CD4-positive, alpha-beta T cell (primary cell): ENCODE measurements at regions not wholly inside any gene's neighbourhood (a gene's known extent, or its start where the extent isn't known, plus 50 kb on each side); places are given as distances from the start of the nearest gene placed in this dataset.

Source experiments
- ATAC-seq: fragments of 200-7000 bp; cut with Tn5 transposase; one replicate; pipeline ENCODE4 v1.10.0; 2022; ENCODE audit warnings: mild to moderate bottlenecking; ENCODE audit not compliant: poor library complexity
- CTCF ChIA-PET: fragments of 350-600 bp; sonication (Branson Sonifier 250); formaldehyde crosslinking; loops from one replicate; lab custom pipeline; 2021; ENCODE audit warnings: antibody characterized with exemption, inconsistent platforms; lab: Charles Lee
- POLR2A ChIA-PET: fragments of 350-600 bp; sonication (Branson Sonifier 250); formaldehyde crosslinking; loops from one replicate; lab custom pipeline; 2021; ENCODE audit warnings: antibody characterized with exemption, inconsistent platforms; lab: Charles Lee
- DNase-seq, 14 experiments: peaks; one replicate each; pipeline ENCODE4 v3.0.0-alpha.2; 2013 to 2020; ENCODE audit warnings: mixed read lengths in 2 of 14
- H3K27ac ChIP-seq, 2 donors: one replicate each; pipeline versions ENCODE4 v1.5.1 to v1.7.0; 2013; ENCODE audit warnings: low read length in 2 of 2, low read depth in 1 of 2, mild to moderate bottlenecking in 1 of 2
- H3K27me3 ChIP-seq, 2 experiments: 1 replicate in 1 of 2; 2 replicates in 1 of 2; pipeline versions ENCODE4 v1.6.1 to v1.7.0; 2013; ENCODE audit warnings: low read length in 2 of 2, control low read depth in 1 of 2, mild to moderate bottlenecking in 1 of 2, moderate library complexity in 1 of 2; ENCODE audit not compliant: insufficient read depth in 2 of 2, control insufficient read depth in 1 of 2
- H3K36me3 ChIP-seq: one replicate; pipeline ENCODE4 v1.6.1; 2013; ENCODE audit warnings: low read length, control low read depth; ENCODE audit not compliant: insufficient read depth
- H3K4me1 ChIP-seq: one replicate; pipeline ENCODE4 v1.6.1; 2013; ENCODE audit warnings: low read length, control low read depth; ENCODE audit not compliant: insufficient read depth
- H3K4me3 ChIP-seq: one replicate; pipeline ENCODE4 v1.5.1; 2013; ENCODE audit warnings: mild to moderate bottlenecking, low read length, moderate library complexity
- H3K9me3 ChIP-seq, 2 experiments: 1 replicate in 1 of 2; 2 replicates in 1 of 2; pipeline versions ENCODE4 v1.6.1 to v1.7.0; 2013; ENCODE audit warnings: low read length in 2 of 2, mild to moderate bottlenecking in 2 of 2, control low read depth in 1 of 2, moderate library complexity in 1 of 2; ENCODE audit not compliant: control insufficient read depth in 1 of 2, insufficient read depth in 1 of 2
- H3K27ac Mint-ChIP-seq: one replicate; pipeline ENCODE4 v1.8.0; 2020; ENCODE audit warnings: mixed read lengths
- H3K27me3 Mint-ChIP-seq: one replicate; pipeline ENCODE4 v1.8.0; 2021; ENCODE audit warnings: mixed read lengths
- H3K36me3 Mint-ChIP-seq: one replicate; pipeline ENCODE4 v1.8.0; 2021; ENCODE audit warnings: low read depth, mixed read lengths
- H3K4me1 Mint-ChIP-seq: one replicate; pipeline ENCODE4 v1.8.0; 2021; ENCODE audit warnings: low read depth, mixed read lengths
- H3K4me3 Mint-ChIP-seq: one replicate; pipeline ENCODE4 v1.8.0; 2020; ENCODE audit warnings: mild to moderate bottlenecking, mixed read lengths
- H3K9me3 Mint-ChIP-seq: one replicate; pipeline ENCODE4 v1.8.0; 2020; ENCODE audit warnings: mixed read lengths
- CTCF ChIP-seq: fragments of 200-600 bp; IDR thresholded peaks from one replicate; pipeline ENCODE4 v1.8.0; 2022; ENCODE audit warnings: antibody characterized with exemption, mild to moderate bottlenecking
- intact Hi-C, 2 experiments: fragments of 100-400 bp; cut with DNase I in 1 of 2; cut with micrococcal nuclease in 1 of 2; formaldehyde crosslinking; loops; one replicate each; pipeline versions ENCODE4 v1.15.1 to v1.9.0; 2023 to 2025; cut with DNase I, micrococcal nuclease

GRCh38 chr12:112591488-112591887 is 172.7 kb downstream of the PTPN11 start:
- ChIA-PET POLR2A (no interaction called here), CTCF (no interaction called here)
- peaks cover 3% of the 10 kb centered on the region for H3K9me3 Mint-ChIP-seq
- H3K27ac Mint-ChIP-seq: no peak overlapping the region
- no peaks in the 10 kb centered on the region for H3K36me3 Mint-ChIP-seq
- H3K36me3 ChIP-seq: no peaks in the 10 kb centered on the region
- no peak overlapping the region for H3K4me3 Mint-ChIP-seq
- no peaks in the 10 kb centered on the region for H3K4me1 ChIP-seq
- no peaks in the 10 kb centered on the region for H3K27me3 ChIP-seq
- TF ChIP-seq CTCF: no peak
- peaks cover 33% of the 10 kb centered on the region for H3K27me3 Mint-ChIP-seq
- intact Hi-C loops: no loop called here
- DNase-seq (no peak), ATAC-seq (no peak)
- no peak overlapping the region for H3K27ac ChIP-seq
- no peak overlapping the region for H3K4me3 ChIP-seq
- no peaks in the 10 kb centered on the region for H3K4me1 Mint-ChIP-seq
- no peaks in the 10 kb centered on the region for H3K9me3 ChIP-seq

GRCh38 chr12:112595410-112595809 is 176.7 kb downstream of the PTPN11 start:
- Histone ChIP-seq H3K27ac (no peak overlapping the region), H3K9me3 (no peaks in the 10 kb centered on the region), H3K4me1 (no peaks in the 10 kb centered on the region), H3K36me3 (no peaks in the 10 kb centered on the region), H3K4me3 (no peak overlapping the region), H3K27me3 (peaks cover 3 to 7% of the 10 kb centered on the region in 2 experiments)
- H3K4me1 Mint-ChIP-seq: no peaks in the 10 kb centered on the region
- ChIA-PET CTCF (no interaction called here), POLR2A (no interaction called here)
- H3K9me3 Mint-ChIP-seq: peaks cover 3% of the 10 kb centered on the region
- TF ChIP-seq CTCF: no peak
- no peak for ATAC-seq
- H3K36me3 Mint-ChIP-seq: no peaks in the 10 kb centered on the region
- intact Hi-C loops: no loop called here
- H3K27me3 Mint-ChIP-seq: peaks cover 40% of the 10 kb centered on the region
- H3K27ac Mint-ChIP-seq: no peak overlapping the region
- no peak for DNase-seq
- no peak overlapping the region for H3K4me3 Mint-ChIP-seq

- H3K4me1 Mint-ChIP-seq: no peaks in the 10 kb centered on the region
- no peak for TF ChIP-seq CTCF
- no peaks in the 10 kb centered on the region for H3K36me3 Mint-ChIP-seq
- Histone ChIP-seq H3K27me3 (peaks cover 7 to 13% of the 10 kb centered on the region in 2 experiments), H3K9me3 (no peaks in the 10 kb centered on the region), H3K4me3 (no peak overlapping the region), H3K36me3 (no peaks in the 10 kb centered on the region), H3K4me1 (no peaks in the 10 kb centered on the region), H3K27ac (no peak overlapping the region)
- ATAC-seq (no peak), DNase-seq (no peak)
- H3K27ac Mint-ChIP-seq: no peak overlapping the region
- no peak overlapping the region for H3K4me3 Mint-ChIP-seq
- intact Hi-C loops: no loop called here
- POLR2A ChIA-PET: no interaction called here
- CTCF ChIA-PET: no interaction called here
- H3K27me3 Mint-ChIP-seq: peaks cover 43% of the 10 kb centered on the region
- peaks cover 3% of the 10 kb centered on the region for H3K9me3 Mint-ChIP-seq
These were observed 179.2 kb downstream of the PTPN11 start for GRCh38 chr12:112597986-112598385.
